Mesothelial cell of epicardium (in vitro differentiated cells): ENCODE measurements at regions not wholly inside any gene's neighbourhood (a gene's known extent, or its start where the extent isn't known, plus 50 kb on each side); places are given as distances from the start of the nearest gene placed in this dataset.

Experiments used
- DNase-seq, 2 experiments: peaks; one replicate each; pipeline ENCODE4 v3.0.0; 2021; ENCODE audit warnings: low spot score in 2 of 2; ENCODE audit not compliant: unreplicated experiment in 2 of 2
- H3K27ac Mint-ChIP-seq: 2 replicates; pipeline ENCODE4 v1.8.0; 2021; ENCODE audit warnings: mixed read lengths
- H3K27me3 Mint-ChIP-seq: 2 replicates; pipeline ENCODE4 v1.8.0; 2021; ENCODE audit warnings: low read depth, mixed read lengths
- H3K36me3 Mint-ChIP-seq: 2 replicates; pipeline ENCODE4 v1.8.0; 2021; ENCODE audit warnings: mixed read lengths
- H3K4me1 Mint-ChIP-seq: 2 replicates; pipeline ENCODE4 v1.8.0; 2021; ENCODE audit warnings: mixed read lengths
- H3K4me3 Mint-ChIP-seq: 2 replicates; pipeline ENCODE4 v1.8.0; 2021; ENCODE audit warnings: mild to moderate bottlenecking, moderate library complexity, mixed read lengths
- H3K9me3 Mint-ChIP-seq: 2 replicates; pipeline ENCODE4 v1.8.0; 2021; ENCODE audit warnings: mixed read lengths
- TF ChIP-seq, protein P1 (sequence below): fragments of 200-600 bp; sonication (generic); IDR thresholded peaks from one replicate; pipeline ENCODE4 v1.5.0; 2021; ENCODE audit warnings: antibody characterized with exemption; ENCODE audit not compliant: unreplicated experiment

DNA sequence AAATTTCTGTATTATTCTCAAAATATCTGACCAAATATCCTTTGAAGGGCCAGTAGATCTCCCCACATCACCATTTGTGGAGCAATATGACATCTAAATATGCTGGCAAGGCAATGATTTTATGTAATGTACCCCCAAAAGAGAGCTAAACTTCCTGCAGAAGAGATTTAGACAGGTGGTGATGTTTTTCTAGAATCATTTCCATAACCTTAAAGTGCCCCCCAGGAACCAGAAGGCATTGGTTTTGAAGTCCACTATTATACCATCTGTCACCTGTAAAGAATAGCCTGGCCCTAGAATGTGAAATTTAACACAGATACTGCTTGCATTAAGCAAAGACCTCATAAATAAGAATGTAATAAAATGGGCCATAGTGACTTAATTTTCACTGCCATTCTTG, 77.9 kb upstream of the ABLIM1 start:
- Mint-ChIP-seq H3K27me3 (no peaks in the 10 kb centered on the region), H3K4me1 (peaks cover 3% of the 10 kb centered on the region), H3K27ac (no peak overlapping the region)

DNA sequence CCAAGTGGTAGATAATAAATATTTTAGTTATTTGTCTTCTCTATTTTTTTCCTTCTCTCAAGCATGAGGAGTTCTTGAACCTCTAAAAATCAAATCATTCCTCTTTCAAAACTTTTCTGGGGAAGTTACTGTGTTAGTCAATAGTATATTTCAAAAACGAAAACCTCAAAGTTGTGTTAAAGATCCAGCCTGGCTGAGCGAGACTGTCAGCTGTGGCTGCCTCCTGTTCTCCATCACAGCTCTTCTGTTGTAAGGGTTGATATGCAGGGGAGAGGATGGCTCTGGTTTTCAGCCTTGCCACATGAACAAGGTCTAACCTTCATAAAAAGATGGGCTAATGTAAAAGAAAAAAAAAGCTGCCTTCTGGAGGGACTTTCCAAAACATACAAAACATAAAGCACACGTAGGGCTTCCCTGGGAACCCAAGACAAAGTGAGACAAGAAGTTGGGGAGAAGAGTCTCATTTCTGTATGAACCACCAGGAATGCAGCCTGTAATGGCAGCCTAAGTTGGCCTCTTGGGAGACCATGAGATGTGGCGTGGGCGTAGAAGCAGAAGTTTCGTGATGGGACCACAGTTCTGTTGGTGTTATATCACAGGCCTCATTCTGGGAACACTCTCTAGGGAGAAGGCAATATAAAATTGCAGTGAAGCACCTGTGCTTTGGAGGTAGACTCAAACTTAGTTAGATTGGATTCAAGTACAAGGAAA, 77.9 kb upstream of the FHIP2A start:
- no peak for DNase-seq
- Mint-ChIP-seq H3K4me1 (peaks cover 5% of the 10 kb centered on the region), H3K36me3 (no peaks in the 10 kb centered on the region), H3K9me3 (peaks cover 5% of the 10 kb centered on the region), H3K27me3 (no peaks in the 10 kb centered on the region), H3K4me3 (no peak overlapping the region), H3K27ac (no peak overlapping the region)
- TF ChIP-seq, protein P1, sequence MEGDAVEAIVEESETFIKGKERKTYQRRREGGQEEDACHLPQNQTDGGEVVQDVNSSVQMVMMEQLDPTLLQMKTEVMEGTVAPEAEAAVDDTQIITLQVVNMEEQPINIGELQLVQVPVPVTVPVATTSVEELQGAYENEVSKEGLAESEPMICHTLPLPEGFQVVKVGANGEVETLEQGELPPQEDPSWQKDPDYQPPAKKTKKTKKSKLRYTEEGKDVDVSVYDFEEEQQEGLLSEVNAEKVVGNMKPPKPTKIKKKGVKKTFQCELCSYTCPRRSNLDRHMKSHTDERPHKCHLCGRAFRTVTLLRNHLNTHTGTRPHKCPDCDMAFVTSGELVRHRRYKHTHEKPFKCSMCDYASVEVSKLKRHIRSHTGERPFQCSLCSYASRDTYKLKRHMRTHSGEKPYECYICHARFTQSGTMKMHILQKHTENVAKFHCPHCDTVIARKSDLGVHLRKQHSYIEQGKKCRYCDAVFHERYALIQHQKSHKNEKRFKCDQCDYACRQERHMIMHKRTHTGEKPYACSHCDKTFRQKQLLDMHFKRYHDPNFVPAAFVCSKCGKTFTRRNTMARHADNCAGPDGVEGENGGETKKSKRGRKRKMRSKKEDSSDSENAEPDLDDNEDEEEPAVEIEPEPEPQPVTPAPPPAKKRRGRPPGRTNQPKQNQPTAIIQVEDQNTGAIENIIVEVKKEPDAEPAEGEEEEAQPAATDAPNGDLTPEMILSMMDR = no peak

More for the DNA sequence above, 77.9 kb upstream of the ABLIM1 start:
- Mint-ChIP-seq H3K36me3 (no peaks in the 10 kb centered on the region), H3K9me3 (no peaks in the 10 kb centered on the region), H3K4me3 (no peak overlapping the region)
- no peak for DNase-seq
- TF ChIP-seq, protein P1 = no peak

DNA sequence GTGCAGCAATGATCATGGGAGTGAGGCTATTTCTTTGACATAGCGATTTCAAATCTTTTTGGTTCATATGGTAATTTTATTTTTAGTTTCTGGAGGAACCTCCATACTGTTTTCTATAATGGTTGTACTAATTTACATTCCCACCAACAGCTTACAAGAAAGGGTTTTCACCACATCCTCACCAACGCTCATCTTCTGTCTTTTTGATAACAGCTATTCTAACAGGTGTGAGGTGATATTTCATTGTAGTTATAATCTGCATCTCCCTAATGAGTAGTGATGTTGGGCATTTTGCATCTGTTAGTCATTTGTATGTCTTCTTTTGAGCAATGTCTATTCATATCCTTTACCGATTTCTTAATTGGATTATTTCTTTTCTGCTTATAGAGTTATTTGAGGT, 75.0 kb upstream of the FHIP2A start:
- H3K4me1 Mint-ChIP-seq = peaks cover 12% of the 10 kb centered on the region
- H3K36me3 Mint-ChIP-seq = no peaks in the 10 kb centered on the region
- no peak for DNase-seq
- H3K27ac Mint-ChIP-seq = no peak overlapping the region
- no peaks in the 10 kb centered on the region for H3K27me3 Mint-ChIP-seq
- peaks cover 5% of the 10 kb centered on the region for H3K9me3 Mint-ChIP-seq
- no peak overlapping the region for H3K4me3 Mint-ChIP-seq
- TF ChIP-seq, protein P1 = no peak

DNA sequence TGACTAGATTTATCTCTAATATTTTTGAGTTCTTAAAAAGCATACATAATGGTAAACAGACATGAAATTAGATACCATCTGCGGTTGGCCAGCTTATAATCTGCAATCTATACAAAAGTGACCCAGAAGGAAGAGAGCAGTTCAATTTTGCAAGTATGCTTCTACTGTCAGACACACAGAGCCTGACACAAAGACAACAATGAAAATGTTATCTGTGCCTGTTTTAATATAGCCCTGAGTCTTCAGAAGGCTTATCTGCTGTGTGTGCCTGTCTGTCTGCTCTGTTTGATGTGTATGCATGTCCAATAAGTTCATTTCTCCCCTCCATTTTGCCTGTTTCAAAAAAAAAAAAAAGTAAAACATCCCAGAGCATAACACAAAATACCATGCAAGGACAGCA, 73.3 kb upstream of the FHIP2A start:
- no peak overlapping the region for H3K27ac Mint-ChIP-seq
- H3K4me3 Mint-ChIP-seq = no peak overlapping the region
- no peak for DNase-seq
- TF ChIP-seq, protein P1 = no peak
- no peaks in the 10 kb centered on the region for H3K27me3 Mint-ChIP-seq
- H3K9me3 Mint-ChIP-seq = peaks cover 5% of the 10 kb centered on the region
- H3K36me3 Mint-ChIP-seq = no peaks in the 10 kb centered on the region
- H3K4me1 Mint-ChIP-seq = peaks cover 14% of the 10 kb centered on the region

DNA sequence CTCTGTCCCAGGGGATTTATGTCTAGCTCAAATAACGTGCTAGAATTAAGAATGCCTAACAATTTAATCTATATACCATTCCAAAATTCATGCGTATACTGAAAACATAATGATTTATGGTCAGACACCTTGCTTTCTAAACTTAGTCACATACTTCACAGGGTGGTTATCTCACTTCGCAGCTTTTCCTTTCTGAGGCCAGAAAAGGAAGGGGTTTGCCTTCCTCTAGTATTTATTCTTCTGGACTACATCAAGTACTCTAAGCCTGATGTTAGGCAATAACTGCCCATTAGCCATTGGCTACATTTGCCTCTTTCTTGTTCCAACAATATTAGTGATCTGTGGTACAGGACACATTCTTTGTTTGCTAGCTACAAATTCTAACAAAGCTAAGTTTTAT, 72.6 kb upstream of the FHIP2A start:
- Mint-ChIP-seq H3K4me1 (peaks cover 19% of the 10 kb centered on the region), H3K27ac (no peak overlapping the region), H3K36me3 (no peaks in the 10 kb centered on the region), H3K9me3 (peaks cover 5% of the 10 kb centered on the region), H3K27me3 (no peaks in the 10 kb centered on the region), H3K4me3 (no peak overlapping the region)
- TF ChIP-seq, protein P1 = no peak
- DNase-seq = no peak

DNA sequence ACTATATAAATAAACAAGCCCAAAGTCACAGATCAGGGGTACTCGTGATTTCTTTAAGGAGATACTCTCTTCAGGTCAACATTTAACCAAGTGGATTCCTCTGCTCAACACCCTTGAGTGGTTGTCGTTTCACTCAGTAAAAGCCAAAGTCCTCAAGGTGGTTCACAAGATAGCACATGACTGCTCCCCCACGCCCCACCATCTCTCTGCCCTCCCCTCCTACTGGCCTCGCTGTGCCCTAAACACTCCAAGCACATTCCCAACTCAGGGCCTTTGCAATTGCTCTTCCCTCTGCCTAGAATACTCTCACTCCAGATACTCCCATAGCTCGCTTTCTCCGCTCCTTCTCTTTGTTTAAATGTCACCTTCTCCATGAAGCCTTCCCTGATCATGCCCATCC, 72.1 kb upstream of the FHIP2A start:
- H3K36me3 Mint-ChIP-seq = no peaks in the 10 kb centered on the region
- H3K27me3 Mint-ChIP-seq = no peaks in the 10 kb centered on the region
- no peak for DNase-seq
- TF ChIP-seq, protein P1 = no peak
- no peak overlapping the region for H3K27ac Mint-ChIP-seq
- peaks cover 5% of the 10 kb centered on the region for H3K9me3 Mint-ChIP-seq
- peaks cover 24% of the 10 kb centered on the region for H3K4me1 Mint-ChIP-seq
- H3K4me3 Mint-ChIP-seq = no peak overlapping the region
